ENCODE measurements at regions not wholly inside any gene's neighbourhood (a gene's known extent, or its start where the extent isn't known, plus 50 kb on each side); places are given as distances from the start of the nearest gene placed in this dataset.
A peak's percentile ranks its signal among the peaks of the same experiment; 100 is the strongest.
"Not testable (repeated sequence)": the region's sequence is repeated elsewhere in the genome, so short reads cannot be mapped to it uniquely, and the experiment has no call there.

GRCh38 chr6:119493980-119494379, 144.4 kb upstream of the MAN1A1 start:
- DNase-seq (no peak), ATAC-seq (no peak)
- Mint-ChIP-seq H3K27ac (no peak overlapping the region), H3K9me3 (ENCODE audit: insufficient read depth) (peaks cover 10% of the 10 kb centered on the region), H3K4me1 (ENCODE audit: low read depth) (peaks cover 27% of the 10 kb centered on the region), H3K4me3 (no peak overlapping the region), H3K27me3 (ENCODE audit: low read depth) (peaks cover 5% of the 10 kb centered on the region), H3K36me3 (ENCODE audit: low read depth) (peaks cover 19% of the 10 kb centered on the region)
- POLR2A ChIA-PET: no interaction called here
- CTCF ChIA-PET: interaction anchor here (1.3 kb wide), 1 partner anchor 31 kb away, joined by 3 read pairs; no protein-coding TSS in a partner anchor

DNA sequence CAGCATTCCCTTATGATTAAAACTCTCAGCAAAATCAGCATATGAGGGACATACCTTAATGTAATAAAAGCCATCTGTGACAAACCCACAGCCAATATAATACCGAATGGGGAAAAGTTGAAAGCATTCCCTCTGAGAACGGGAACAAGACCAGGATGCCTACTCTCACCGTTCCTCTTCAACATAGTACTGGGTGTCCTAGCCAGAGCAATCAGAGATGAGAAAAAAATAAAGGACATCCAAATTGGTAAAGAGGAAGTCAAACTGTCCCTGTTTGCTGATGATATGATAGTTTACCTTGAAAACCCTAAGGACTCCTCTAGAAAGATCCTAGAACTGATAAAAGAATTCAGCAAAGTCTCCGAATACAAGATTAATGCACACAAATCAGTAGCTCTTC, 141.6 kb upstream of the MAN1A1 start:
- DNase-seq; H3K27ac Mint-ChIP-seq; H3K27me3 Mint-ChIP-seq (ENCODE audit: low read depth); POLR2A ChIA-PET; H3K4me3 Mint-ChIP-seq; H3K9me3 Mint-ChIP-seq (ENCODE audit: insufficient read depth); CTCF ChIA-PET; ATAC-seq: not testable (repeated sequence)
- H3K36me3 Mint-ChIP-seq (ENCODE audit: low read depth): peaks cover 27% of the 10 kb centered on the region
- H3K4me1 Mint-ChIP-seq (ENCODE audit: low read depth): peaks cover 27% of the 10 kb centered on the region

DNA sequence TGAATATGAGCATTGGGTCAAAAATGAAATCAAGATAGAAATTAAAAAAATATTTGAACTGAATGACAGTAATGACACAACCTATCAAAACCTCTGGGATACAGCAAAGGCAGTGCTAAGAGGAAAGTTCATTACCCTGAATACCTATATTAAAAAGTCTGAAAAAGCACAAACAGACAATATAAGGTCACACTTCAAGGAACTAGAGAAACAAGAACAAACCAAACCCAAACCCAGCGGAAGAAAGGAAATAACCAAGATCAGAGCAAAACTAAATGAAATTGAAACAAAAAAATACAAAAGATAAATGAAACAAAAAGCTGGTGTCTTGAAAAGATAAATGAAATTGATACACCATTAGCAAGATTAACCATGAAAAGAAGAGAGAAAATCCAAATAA, 140.5 kb upstream of the MAN1A1 start:
- POLR2A ChIA-PET; DNase-seq; CTCF ChIA-PET; H3K27me3 Mint-ChIP-seq (ENCODE audit: low read depth); ATAC-seq; H3K9me3 Mint-ChIP-seq (ENCODE audit: insufficient read depth): not testable (repeated sequence)
- Mint-ChIP-seq H3K4me1 (ENCODE audit: low read depth) (peaks cover 27% of the 10 kb centered on the region), H3K4me3 (peak overlapping the region; percentile 38), H3K36me3 (ENCODE audit: low read depth) (peaks cover 27% of the 10 kb centered on the region), H3K27ac (peak overlapping the region; percentile 75)

DNA sequence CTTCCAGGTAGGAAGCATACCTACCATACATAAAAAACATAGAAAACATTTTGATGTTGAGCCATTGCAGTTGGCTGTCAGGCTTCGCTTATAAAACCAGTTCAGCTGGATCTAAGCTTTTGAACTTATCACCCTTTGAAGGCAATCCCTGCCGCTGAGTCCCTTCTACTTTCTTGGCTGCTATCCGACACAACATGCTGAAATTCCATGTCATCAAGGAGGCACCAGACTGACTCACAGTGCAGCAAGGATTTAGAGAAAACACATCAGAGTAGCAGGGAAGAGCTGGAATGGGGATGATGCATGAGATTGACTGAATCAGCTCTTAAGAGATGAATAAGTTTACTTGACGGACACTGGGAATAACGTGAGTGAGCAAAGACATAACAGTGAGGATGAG, 135.0 kb upstream of the MAN1A1 start:
- H3K9me3 Mint-ChIP-seq (ENCODE audit: insufficient read depth): no peaks in the 10 kb centered on the region
- no peaks in the 10 kb centered on the region for H3K27me3 Mint-ChIP-seq (ENCODE audit: low read depth)
- no peak for DNase-seq
- peaks cover 7% of the 10 kb centered on the region for H3K4me1 Mint-ChIP-seq (ENCODE audit: low read depth)
- H3K36me3 Mint-ChIP-seq (ENCODE audit: low read depth): peaks cover 13% of the 10 kb centered on the region
- H3K4me3 Mint-ChIP-seq: no peak overlapping the region
- no peak for ATAC-seq
- H3K27ac Mint-ChIP-seq: no peak overlapping the region
- ChIA-PET POLR2A (no interaction called here), CTCF (no interaction called here)

- no peaks in the 10 kb centered on the region for H3K4me1 Mint-ChIP-seq (ENCODE audit: low read depth)
- ATAC-seq: no peak
- CTCF ChIA-PET: interaction anchor here (0.9 kb wide), 1 partner anchor 9 kb away, joined by 3 read pairs; no protein-coding TSS in a partner anchor
- no peak overlapping the region for H3K27ac Mint-ChIP-seq
- POLR2A ChIA-PET: no interaction called here
- H3K9me3 Mint-ChIP-seq (ENCODE audit: insufficient read depth): no peaks in the 10 kb centered on the region
- H3K36me3 Mint-ChIP-seq (ENCODE audit: low read depth): peaks cover 7% of the 10 kb centered on the region
- H3K27me3 Mint-ChIP-seq (ENCODE audit: low read depth): no peaks in the 10 kb centered on the region
- no peak for DNase-seq
- no peak overlapping the region for H3K4me3 Mint-ChIP-seq
Measured at GRCh38 chr6:119483908-119484307, 134.3 kb upstream of the MAN1A1 start.

DNA sequence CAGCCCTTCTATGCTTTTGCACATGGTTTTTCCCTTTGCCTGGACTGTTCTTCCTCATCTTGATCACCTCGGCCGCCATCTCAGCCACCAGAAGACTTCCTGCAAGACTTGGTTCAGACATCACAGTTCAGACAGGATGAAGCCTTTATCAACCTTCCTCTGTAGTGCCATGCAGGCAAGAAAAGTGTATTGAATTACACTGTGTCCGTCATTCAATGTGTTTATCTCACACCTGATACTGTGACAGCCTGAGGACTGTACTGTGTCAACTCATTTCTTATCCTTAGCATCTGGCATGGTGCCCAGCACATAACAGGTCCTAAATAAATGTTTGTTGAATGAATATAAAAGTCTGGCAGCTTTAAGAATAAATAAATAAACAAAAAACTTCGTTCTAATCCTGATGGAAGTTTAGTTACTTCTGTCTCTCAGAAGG, 133.3 kb upstream of the MAN1A1 start:
- Mint-ChIP-seq H3K9me3 (ENCODE audit: insufficient read depth) (no peaks in the 10 kb centered on the region), H3K4me1 (ENCODE audit: low read depth) (no peaks in the 10 kb centered on the region), H3K36me3 (ENCODE audit: low read depth) (no peaks in the 10 kb centered on the region), H3K27me3 (ENCODE audit: low read depth) (peaks cover 3% of the 10 kb centered on the region), H3K4me3 (no peak overlapping the region), H3K27ac (no peak overlapping the region)
- DNase-seq: no peak
- no peak for ATAC-seq
- POLR2A ChIA-PET: no interaction called here
- CTCF ChIA-PET: no interaction called here

DNA sequence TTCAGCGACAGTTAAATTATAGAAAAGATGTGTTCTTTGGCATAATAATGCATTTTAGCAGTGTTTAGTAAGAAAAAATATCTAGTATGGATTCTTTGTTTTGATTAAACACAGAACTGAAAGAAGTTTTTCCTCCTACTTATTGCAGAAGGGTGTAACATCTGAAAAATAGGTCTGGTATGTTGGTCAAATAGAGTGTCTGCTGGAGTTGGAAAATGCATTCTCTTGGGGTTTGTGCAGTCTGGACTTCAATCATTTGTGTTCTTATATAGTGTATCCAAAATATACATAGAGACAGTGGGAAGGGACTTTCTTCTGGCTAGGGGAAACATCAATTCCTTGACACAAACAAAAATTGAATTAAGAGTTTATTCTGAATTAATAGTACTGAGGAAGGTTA, 132.4 kb upstream of the MAN1A1 start:
- ChIA-PET POLR2A (no interaction called here), CTCF (no interaction called here)
- Mint-ChIP-seq H3K27ac (no peak overlapping the region), H3K36me3 (ENCODE audit: low read depth) (no peaks in the 10 kb centered on the region), H3K4me1 (ENCODE audit: low read depth) (no peaks in the 10 kb centered on the region), H3K9me3 (ENCODE audit: insufficient read depth) (no peaks in the 10 kb centered on the region), H3K4me3 (no peak overlapping the region), H3K27me3 (ENCODE audit: low read depth) (peaks cover 5% of the 10 kb centered on the region)
- no peak for ATAC-seq
- no peak for DNase-seq

DNA sequence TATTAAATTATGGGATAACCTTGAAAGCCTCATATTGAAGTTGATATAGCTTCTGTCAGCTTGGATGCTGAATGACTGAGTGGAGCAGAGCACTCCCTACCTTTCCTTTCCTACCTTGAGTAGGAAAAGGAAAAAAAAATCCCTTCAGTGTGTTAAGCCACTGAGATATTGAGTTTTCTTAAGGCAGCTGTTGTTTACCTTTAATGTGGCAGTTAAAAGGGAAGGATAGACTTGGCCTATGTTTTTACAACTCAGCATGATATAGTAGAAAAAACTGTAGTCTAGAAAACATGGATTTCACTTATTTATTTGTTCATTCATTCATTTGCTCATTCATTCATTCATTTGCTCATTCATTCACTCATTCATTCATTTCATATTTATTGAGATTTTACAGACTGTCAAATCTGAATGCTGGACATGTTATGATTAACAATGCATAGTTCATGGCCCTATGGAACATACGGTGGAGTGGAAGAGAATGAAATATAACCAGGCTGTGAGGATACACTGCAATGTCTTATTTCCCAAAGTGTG, 131.5 kb upstream of the MAN1A1 start:
- no peaks in the 10 kb centered on the region for H3K36me3 Mint-ChIP-seq (ENCODE audit: low read depth)
- no peak overlapping the region for H3K4me3 Mint-ChIP-seq
- H3K27ac Mint-ChIP-seq: no peak overlapping the region
- peaks cover 5% of the 10 kb centered on the region for H3K27me3 Mint-ChIP-seq (ENCODE audit: low read depth)
- ChIA-PET CTCF (interaction anchor here (0.7 kb wide), 1 partner anchor 357 kb away, joined by 3 read pairs; no protein-coding TSS in a partner anchor), POLR2A (interaction anchor here (0.9 kb wide), 1 partner anchor 131 kb away, joined by 3 read pairs; no protein-coding TSS in a partner anchor)
- ATAC-seq (no peak), DNase-seq (no peak)
- H3K9me3 Mint-ChIP-seq (ENCODE audit: insufficient read depth): no peaks in the 10 kb centered on the region
- no peaks in the 10 kb centered on the region for H3K4me1 Mint-ChIP-seq (ENCODE audit: low read depth)

DNA sequence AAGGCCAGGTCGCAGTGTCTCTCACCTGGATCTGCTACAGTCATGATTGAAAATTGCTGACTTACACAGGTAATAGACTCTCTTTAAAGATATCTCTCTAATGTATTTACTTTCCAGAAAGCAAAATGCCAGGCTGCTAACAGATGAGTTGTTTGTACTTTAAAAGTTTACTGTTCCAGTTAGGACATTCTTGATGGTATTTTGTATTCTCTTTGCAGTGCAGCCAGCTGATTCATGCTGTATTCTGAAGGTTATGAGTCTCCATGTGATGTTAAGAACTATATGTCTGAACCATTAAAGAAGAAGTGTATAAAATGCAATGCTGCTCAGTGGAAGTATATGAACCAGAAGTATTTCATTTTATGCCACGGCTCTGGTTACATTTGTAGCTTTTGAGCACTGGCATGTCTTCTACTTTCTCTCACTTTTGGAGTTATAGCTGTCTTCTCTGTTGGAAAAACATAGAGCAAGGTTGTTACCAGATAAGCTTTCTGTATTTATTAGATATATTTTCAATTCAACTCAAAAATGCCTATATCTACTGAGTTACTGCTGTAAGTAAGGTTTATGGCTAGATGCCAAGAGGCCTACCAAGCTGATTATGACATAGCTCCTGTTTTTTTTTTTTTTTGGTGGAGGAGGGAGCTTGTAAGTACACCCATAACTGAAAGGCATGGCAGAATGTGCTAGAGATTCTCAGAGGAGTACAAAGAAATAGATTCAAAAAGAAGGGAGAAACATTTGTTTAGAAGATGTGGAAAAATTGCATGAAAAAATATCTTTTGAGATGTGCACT, 130.5 kb upstream of the MAN1A1 start:
- Mint-ChIP-seq H3K9me3 (ENCODE audit: insufficient read depth) (no peaks in the 10 kb centered on the region), H3K36me3 (ENCODE audit: low read depth) (no peaks in the 10 kb centered on the region), H3K27ac (no peak overlapping the region), H3K4me3 (no peak overlapping the region), H3K4me1 (ENCODE audit: low read depth) (no peaks in the 10 kb centered on the region), H3K27me3 (ENCODE audit: low read depth) (peaks cover 5% of the 10 kb centered on the region)
- ChIA-PET POLR2A (interaction anchor here (0.9 kb wide), 1 partner anchor 130 kb away, joined by 3 read pairs; no protein-coding TSS in a partner anchor), CTCF (interaction anchor here (0.7 kb wide), 1 partner anchor 356 kb away, joined by 3 read pairs; no protein-coding TSS in a partner anchor)
- DNase-seq: no peak
- ATAC-seq: no peak

- H3K4me3 Mint-ChIP-seq: no peak overlapping the region
- CTCF ChIA-PET: no interaction called here
- DNase-seq: no peak
- H3K4me1 Mint-ChIP-seq (ENCODE audit: low read depth): no peaks in the 10 kb centered on the region
- no peak for ATAC-seq
- no peaks in the 10 kb centered on the region for H3K36me3 Mint-ChIP-seq (ENCODE audit: low read depth)
- no peak overlapping the region for H3K27ac Mint-ChIP-seq
- H3K27me3 Mint-ChIP-seq (ENCODE audit: low read depth): peaks cover 5% of the 10 kb centered on the region
- POLR2A ChIA-PET: no interaction called here
- H3K9me3 Mint-ChIP-seq (ENCODE audit: insufficient read depth): no peaks in the 10 kb centered on the region
Measured at GRCh38 chr6:119476554-119476953, 127.0 kb upstream of the MAN1A1 start.

GRCh38 chr6:119476024-119476423, 126.5 kb upstream of the MAN1A1 start:
- Mint-ChIP-seq H3K4me3 (no peak overlapping the region), H3K4me1 (ENCODE audit: low read depth) (peaks cover 2% of the 10 kb centered on the region), H3K27me3 (ENCODE audit: low read depth) (peaks cover 5% of the 10 kb centered on the region), H3K36me3 (ENCODE audit: low read depth) (no peaks in the 10 kb centered on the region), H3K9me3 (ENCODE audit: insufficient read depth) (no peaks in the 10 kb centered on the region), H3K27ac (no peak overlapping the region)
- ChIA-PET CTCF (no interaction called here), POLR2A (no interaction called here)
- DNase-seq: no peak
- ATAC-seq: no peak

DNA sequence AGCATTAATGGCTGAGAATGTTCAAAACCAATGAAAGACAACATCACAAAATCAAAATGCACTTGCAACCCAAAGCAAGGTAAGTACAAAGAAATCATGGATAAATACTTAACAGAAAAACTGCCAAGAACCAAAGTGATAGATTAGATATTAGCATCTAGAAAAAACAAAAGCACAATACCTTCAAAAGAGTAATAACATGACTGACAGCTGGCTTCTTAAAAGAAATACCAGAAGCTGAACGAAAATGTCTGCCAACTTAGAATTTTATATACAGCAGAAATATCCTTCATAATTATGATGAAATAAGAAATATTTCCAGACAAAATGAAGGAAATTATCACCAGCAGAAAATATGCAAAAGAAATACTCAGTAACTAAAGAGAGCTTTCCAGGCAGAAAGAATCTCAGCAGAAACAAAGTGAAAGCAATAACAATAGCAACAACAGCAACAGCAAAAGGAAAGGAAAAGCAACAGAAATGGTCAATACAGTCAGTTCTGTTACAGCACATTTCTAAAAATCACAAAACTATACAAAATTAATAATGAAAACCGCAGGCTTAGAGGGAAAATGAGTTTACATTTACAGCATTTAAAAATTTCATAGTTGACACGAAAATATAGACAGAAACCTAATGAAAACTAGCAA, 121.5 kb upstream of the MAN1A1 start:
- Mint-ChIP-seq H3K27ac (peak overlapping the region; percentile 30), H3K4me1 (ENCODE audit: low read depth) (peaks cover 17% of the 10 kb centered on the region), H3K9me3 (ENCODE audit: insufficient read depth) (no peaks in the 10 kb centered on the region), H3K36me3 (ENCODE audit: low read depth) (no peaks in the 10 kb centered on the region), H3K27me3 (ENCODE audit: low read depth) (no peaks in the 10 kb centered on the region), H3K4me3 (peak overlapping the region; percentile 15)
- POLR2A ChIA-PET: no interaction called here
- ATAC-seq (no peak), DNase-seq (no peak)
- CTCF ChIA-PET: interaction anchor here (1.0 kb wide), 2 partner anchors 8 to 25 kb away, joined by 3 read pairs; no protein-coding TSS in a partner anchor
